ENCODE measurements at regions not wholly inside any gene's neighbourhood (a gene's known extent, or its start where the extent isn't known, plus 50 kb on each side); places are given as distances from the start of the nearest gene placed in this dataset.

DNA sequence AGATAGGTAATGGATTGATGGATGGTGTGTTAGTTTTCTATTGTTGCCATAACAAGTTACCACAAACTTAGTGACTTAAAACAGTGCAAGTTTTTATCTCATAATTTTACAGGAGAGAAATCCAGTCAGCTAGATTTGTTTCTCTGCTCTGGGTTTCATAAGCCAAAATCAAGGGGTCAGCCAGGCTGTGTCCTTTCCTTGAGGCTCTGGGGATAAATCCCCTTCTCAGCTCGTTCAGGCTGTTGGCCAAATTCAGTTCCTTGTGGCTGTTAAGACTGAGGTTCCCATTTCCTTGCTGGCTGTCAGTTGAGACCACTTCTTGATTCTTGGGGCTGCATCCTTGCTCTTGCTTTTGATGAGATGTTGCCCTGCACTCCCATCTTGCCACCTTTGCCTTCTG lies 204.9 kb upstream of the CDH13 start:
- Histone ChIP-seq H3K27me3 (ENCODE audit: control insufficient read depth in 2 of 2, insufficient read depth in 2 of 2, low read length in 2 of 2) (no peaks in the 10 kb centered on the region), H3K4me3 (no peak overlapping the region), H3K27ac (ENCODE audit: extremely low read depth, low read depth, low read length) (no peak overlapping the region), H3K36me3 (ENCODE audit: control insufficient read depth, insufficient read depth, low read length) (no peaks in the 10 kb centered on the region), H3K9me3 (replicated peaks; ENCODE audit: control insufficient read depth, insufficient read depth, low read depth, low read length) (no peaks in the 10 kb centered on the region), H4K20me1 (replicated peaks; ENCODE audit: control insufficient read depth, insufficient read depth, low read length) (no peaks in the 10 kb centered on the region), H3K9ac (ENCODE audit: insufficient read depth in 1 of 2, low read depth in 2 of 2, low read length in 2 of 2) (no peak overlapping the region), H3K4me2 (ENCODE audit: insufficient read depth, low read length) (no peak overlapping the region), H3K4me1 (replicated peaks in 1 of 2; ENCODE audit: control insufficient read depth in 2 of 2, insufficient read depth in 2 of 2, low read length in 2 of 2) (no peaks in the 10 kb centered on the region), H3K9me1 (ENCODE audit: control insufficient read depth, insufficient read depth, low read length) (no peaks in the 10 kb centered on the region), H3K79me2 (ENCODE audit: control insufficient read depth, insufficient read depth, low read length) (no peaks in the 10 kb centered on the region), H2AFZ (ENCODE audit: low read depth, low read length) (no peak overlapping the region)
- in situ Hi-C loops (cut with MboI): no loop called here
- no TSS peak for BruUV-seq (replicated peaks)
- FAIRE-seq: no peak
- ATAC-seq: no peak
- TF ChIP-seq, protein P1, sequence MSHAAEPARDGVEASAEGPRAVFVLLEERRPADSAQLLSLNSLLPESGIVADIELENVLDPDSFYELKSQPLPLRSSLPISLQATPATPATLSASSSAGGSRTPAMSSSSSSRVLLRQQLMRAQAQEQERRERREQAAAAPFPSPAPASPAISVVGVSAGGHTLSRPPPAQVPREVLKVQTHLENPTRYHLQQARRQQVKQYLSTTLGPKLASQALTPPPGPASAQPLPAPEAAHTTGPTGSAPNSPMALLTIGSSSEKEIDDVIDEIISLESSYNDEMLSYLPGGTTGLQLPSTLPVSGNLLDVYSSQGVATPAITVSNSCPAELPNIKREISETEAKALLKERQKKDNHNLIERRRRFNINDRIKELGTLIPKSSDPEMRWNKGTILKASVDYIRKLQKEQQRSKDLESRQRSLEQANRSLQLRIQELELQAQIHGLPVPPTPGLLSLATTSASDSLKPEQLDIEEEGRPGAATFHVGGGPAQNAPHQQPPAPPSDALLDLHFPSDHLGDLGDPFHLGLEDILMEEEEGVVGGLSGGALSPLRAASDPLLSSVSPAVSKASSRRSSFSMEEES (CRISPR knock-in tag; IDR thresholded peaks at IDR 0.05): no peak
- TF ChIP-seq SNRNP70 (optimal IDR thresholded peaks at IDR 0.05; ENCODE audit: low read depth, low read length): no peak
- no peak for TF ChIP-seq HDAC8 (tag; IDR thresholded peaks at IDR 0.05)
- no peak for TF ChIP-seq TAL1 (IDR thresholded peaks at IDR 0.05)
- no peak for TF ChIP-seq ASH1L (IDR thresholded peaks at IDR 0.05; ENCODE audit: borderline replicate concordance, low read depth, partially characterized antibody)
- no peak for TF ChIP-seq SRSF1 (IDR thresholded peaks at IDR 0.05; ENCODE audit: low read depth, low read length)
- TF ChIP-seq SIRT6 (IDR thresholded peaks at IDR 0.05; ENCODE audit: low read depth, low read length): no peak
- no peak for TF ChIP-seq CEBPG (CRISPR knock-in tag; IDR thresholded peaks at IDR 0.05)
- no peak for TF ChIP-seq CEBPG (tag; conservative IDR thresholded peaks at IDR 0.05 in 1 of 2, IDR thresholded peaks at IDR 0.05 in 1 of 2)
- TF ChIP-seq MAZ (CRISPR knock-in tag; conservative IDR thresholded peaks at IDR 0.05 in 1 of 2, IDR thresholded peaks at IDR 0.05 in 1 of 2): no peak
- TF ChIP-seq, protein P2, sequence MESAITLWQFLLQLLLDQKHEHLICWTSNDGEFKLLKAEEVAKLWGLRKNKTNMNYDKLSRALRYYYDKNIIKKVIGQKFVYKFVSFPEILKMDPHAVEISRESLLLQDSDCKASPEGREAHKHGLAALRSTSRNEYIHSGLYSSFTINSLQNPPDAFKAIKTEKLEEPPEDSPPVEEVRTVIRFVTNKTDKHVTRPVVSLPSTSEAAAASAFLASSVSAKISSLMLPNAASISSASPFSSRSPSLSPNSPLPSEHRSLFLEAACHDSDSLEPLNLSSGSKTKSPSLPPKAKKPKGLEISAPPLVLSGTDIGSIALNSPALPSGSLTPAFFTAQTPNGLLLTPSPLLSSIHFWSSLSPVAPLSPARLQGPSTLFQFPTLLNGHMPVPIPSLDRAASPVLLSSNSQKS (CRISPR knock-in tag; IDR thresholded peaks at IDR 0.05): no peak
- TF ChIP-seq CHD1 (IDR thresholded peaks at IDR 0.05; ENCODE audit: low read length): no peak
- TF ChIP-seq, protein P3, sequence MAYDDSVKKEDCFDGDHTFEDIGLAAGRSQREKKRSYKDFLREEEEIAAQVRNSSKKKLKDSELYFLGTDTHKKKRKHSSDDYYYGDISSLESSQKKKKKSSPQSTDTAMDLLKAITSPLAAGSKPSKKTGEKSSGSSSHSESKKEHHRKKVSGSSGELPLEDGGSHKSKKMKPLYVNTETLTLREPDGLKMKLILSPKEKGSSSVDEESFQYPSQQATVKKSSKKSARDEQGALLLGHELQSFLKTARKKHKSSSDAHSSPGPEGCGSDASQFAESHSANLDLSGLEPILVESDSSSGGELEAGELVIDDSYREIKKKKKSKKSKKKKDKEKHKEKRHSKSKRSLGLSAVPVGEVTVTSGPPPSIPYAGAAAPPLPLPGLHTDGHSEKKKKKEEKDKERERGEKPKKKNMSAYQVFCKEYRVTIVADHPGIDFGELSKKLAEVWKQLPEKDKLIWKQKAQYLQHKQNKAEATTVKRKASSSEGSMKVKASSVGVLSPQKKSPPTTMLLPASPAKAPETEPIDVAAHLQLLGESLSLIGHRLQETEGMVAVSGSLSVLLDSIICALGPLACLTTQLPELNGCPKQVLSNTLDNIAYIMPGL (CRISPR knock-in tag; IDR thresholded peaks at IDR 0.05): no peak
- no peak for TF ChIP-seq ZNF444 (CRISPR knock-in tag; IDR thresholded peaks at IDR 0.05)
- TF ChIP-seq, protein P4, sequence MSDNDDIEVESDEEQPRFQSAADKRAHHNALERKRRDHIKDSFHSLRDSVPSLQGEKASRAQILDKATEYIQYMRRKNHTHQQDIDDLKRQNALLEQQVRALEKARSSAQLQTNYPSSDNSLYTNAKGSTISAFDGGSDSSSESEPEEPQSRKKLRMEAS (CRISPR knock-in tag; IDR thresholded peaks at IDR 0.05): no peak
- no peak for TF ChIP-seq SMAD3 (CRISPR knock-in tag; conservative IDR thresholded peaks at IDR 0.05)
- no peak for TF ChIP-seq OTX1 (CRISPR knock-in tag; IDR thresholded peaks at IDR 0.05)
- TF ChIP-seq DPF2 (IDR thresholded peaks at IDR 0.05): no peak
- TF ChIP-seq LCOR (CRISPR knock-in tag; IDR thresholded peaks at IDR 0.05): no peak
- ChIA-PET POLR2A (interaction anchor here (0.6 kb wide), 1 partner anchor 47 kb away, joined by 3 read pairs; no protein-coding TSS in a partner anchor), CTCF (ENCODE audit: low intra/inter-chr PET ratio) (interaction anchor here (0.5 kb wide), 1 partner anchor 447 kb away, joined by 3 read pairs; no protein-coding TSS in a partner anchor)
- no peak for DNase-seq (ENCODE audit: extremely low read depth in 1 of 4, low spot score in 3 of 4)
- intact Hi-C loops (cut with micrococcal nuclease): no loop called here
- WGBS (ENCODE audit: insufficient coverage, low coverage, missing lambda C conversion rate): 0% methylated on average over 1 of the region's 1 CpG

All from K562 (cell line).